GM18861 (cell line): ENCODE measurements at regions not wholly inside any gene's neighbourhood (a gene's known extent, or its start where the extent isn't known, plus 50 kb on each side); places are given as distances from the start of the nearest gene placed in this dataset.
"Not testable (repeated sequence)": the region's sequence is repeated elsewhere in the genome, so short reads cannot be mapped to it uniquely, and the experiment has no call there.

Experiments used
- ATAC-seq: cut with Tn5 transposase; IDR thresholded peaks from one replicate; pipeline ENCODE4 v1.9.1; 2021; ENCODE audit not compliant: unreplicated experiment

GRCh38 chr11:23134627-23135026, 274.4 kb upstream of the CCDC179 start:
- no peak for ATAC-seq

GRCh38 chr11:23138761-23139160, 278.5 kb upstream of the CCDC179 start:
- ATAC-seq = no peak

GRCh38 chr11:23143022-23143421, 282.7 kb upstream of the CCDC179 start:
- no peak for ATAC-seq

- no peak for ATAC-seq
Observed at GRCh38 chr11:23151819-23152218, 291.5 kb upstream of the CCDC179 start.

GRCh38 chr11:23155503-23155902, 295.2 kb upstream of the CCDC179 start:
- ATAC-seq = no peak

- no peak for ATAC-seq
Observed at GRCh38 chr11:23164022-23164421, 303.7 kb upstream of the CCDC179 start.

- no peak for ATAC-seq
Observed at GRCh38 chr11:23166376-23166775, 306.1 kb upstream of the CCDC179 start.

- no peak for ATAC-seq
Observed at GRCh38 chr11:23179609-23180008, 319.3 kb upstream of the CCDC179 start.

- no peak for ATAC-seq
Observed at GRCh38 chr11:23181022-23181807, 320.9 kb upstream of the CCDC179 start.

- no peak for ATAC-seq
Observed at GRCh38 chr11:23192256-23192655, 332.0 kb upstream of the CCDC179 start.

- ATAC-seq = no peak
Observed at GRCh38 chr11:23201936-23202522, 341.8 kb upstream of the CCDC179 start.

GRCh38 chr11:23202611-23203010, 342.3 kb upstream of the CCDC179 start:
- ATAC-seq = no peak

- no peak for ATAC-seq
Observed at GRCh38 chr11:23205156-23205871, 345.0 kb upstream of the CCDC179 start.

GRCh38 chr11:23206741-23207336, 346.6 kb upstream of the CCDC179 start:
- no peak for ATAC-seq

- no peak for ATAC-seq
Observed at GRCh38 chr11:23211221-23211620, 350.9 kb upstream of the CCDC179 start.

- ATAC-seq = no peak
Observed at GRCh38 chr11:23212807-23213206, 352.5 kb upstream of the CCDC179 start.

GRCh38 chr11:23217072-23217471, 356.8 kb upstream of the CCDC179 start:
- ATAC-seq = no peak

- not testable (repeated sequence) for ATAC-seq
Observed at GRCh38 chr11:23220086-23220485, 359.8 kb upstream of the CCDC179 start.

GRCh38 chr11:23221366-23221765, 361.1 kb upstream of the CCDC179 start:
- no peak for ATAC-seq

GRCh38 chr11:23226331-23227077, 366.2 kb upstream of the CCDC179 start:
- no peak for ATAC-seq

- ATAC-seq = no peak
Observed at GRCh38 chr11:23227078-23227445, 366.8 kb upstream of the CCDC179 start.
